GM23338 (cell line): ENCODE measurements at regions not wholly inside any gene's neighbourhood (a gene's known extent, or its start where the extent isn't known, plus 50 kb on each side); places are given as distances from the start of the nearest gene placed in this dataset.

ENCODE experiments used
- CREB1 ChIP-seq: fragments of 250-450 bp; sonication (Bioruptor Pico); IDR thresholded peaks from 2 replicates; pipeline ENCODE4 v1.5.0; 2020; ENCODE audit warnings: low read depth, mild to moderate bottlenecking, moderate library complexity
- CTCF ChIP-seq, 2 experiments: fragments of 200-600 bp in 1 of 2; sonication (generic) in 1 of 2; conservative IDR thresholded peaks; 2 replicates each; pipeline versions ENCODE4 v1.5.1 to v1.6.1; 2016 to 2017; ENCODE audit warnings: antibody characterized with exemption in 2 of 2, low read depth in 2 of 2, mild to moderate bottlenecking in 2 of 2, moderate library complexity in 1 of 2
- EZH2 ChIP-seq: fragments of 200-600 bp; sonication (generic); IDR thresholded peaks from one replicate; pipeline ENCODE4 v1.8.0; 2017; ENCODE audit warnings: antibody characterized with exemption, mild to moderate bottlenecking, low read depth; ENCODE audit not compliant: unreplicated experiment
- EZH2phosphoT487 ChIP-seq: fragments of 200-600 bp; sonication (generic); IDR thresholded peaks from one replicate; pipeline ENCODE4 v1.8.1; 2018; ENCODE audit warnings: antibody characterized with exemption; ENCODE audit not compliant: unreplicated experiment
- POLR2AphosphoS5 ChIP-seq: IDR thresholded peaks from 2 replicates; pipeline ENCODE4 v1.6.1; 2016; ENCODE audit warnings: antibody characterized with exemption, low read depth

GRCh38 chr10:28207799-28208198 lies 95.1 kb downstream of the MPP7 start:
- TF ChIP-seq CTCF (conservative IDR thresholded peaks at IDR 0.05; ENCODE audit: low read depth in 2 of 2) (no peak), CREB1 (CRISPR knock-in tag) (no peak), EZH2phosphoT487 (no peak), POLR2AphosphoS5 (no peak), EZH2 (no peak)
